ENCODE measurements at regions not wholly inside any gene's neighbourhood (a gene's known extent, or its start where the extent isn't known, plus 50 kb on each side); places are given as distances from the start of the nearest gene placed in this dataset.

- DNase-seq (ENCODE audit: low read depth in 2 of 2) = no peak
Observed at GRCh38 chr2:228239207-228239906, 57.9 kb upstream of the SPHKAP start.

All from fibroblast of skin of left biceps (primary cell).